HEK293 (cell line): ENCODE measurements at regions not wholly inside any gene's neighbourhood (a gene's known extent, or its start where the extent isn't known, plus 50 kb on each side); places are given as distances from the start of the nearest gene placed in this dataset.

ENCODE experiments used
- CTCF ChIA-PET: fragments of 350-600 bp; formaldehyde crosslinking; extraction: SDS; loops from one replicate; lab custom pipeline; 2021; ENCODE audit warnings: antibody characterized with exemption; lab: Yijun Ruan, JAX
- POLR2A ChIA-PET: fragments of 300-600 bp; formaldehyde crosslinking; extraction: SDS; loops from one replicate; lab custom pipeline; 2020; ENCODE audit warnings: antibody characterized with exemption, inconsistent platforms; lab: Yijun Ruan, JAX
- H3K27ac ChIP-seq: fragments of 200-500 bp; sonication (Bioruptor generic); 2 replicates; pipeline ENCODE4 v1.5.1; 2014; ENCODE audit warnings: low read depth, low read length, control low read depth, inconsistent platforms; ENCODE audit errors: extremely low read depth
- H3K36me3 ChIP-seq, 2 experiments: fragments of 200-500 bp in 1 of 2; sonication (Bioruptor generic) in 1 of 2; 1 replicate in 1 of 2; 2 replicates in 1 of 2; pipeline ENCODE4 v1.5.1; 2014 to 2017; ENCODE audit warnings: inconsistent platforms in 2 of 2, low read length in 2 of 2; ENCODE audit not compliant: control insufficient read depth in 2 of 2, insufficient read depth in 1 of 2
- H3K4me1 ChIP-seq: fragments of 200-500 bp; sonication (Bioruptor generic); 2 replicates; pipeline ENCODE4 v1.5.1; 2014; ENCODE audit warnings: mild to moderate bottlenecking, low read length, inconsistent platforms; ENCODE audit not compliant: control insufficient read depth, insufficient read depth
- H3K4me3 ChIP-seq: 2 replicates; pipeline ENCODE4 v1.5.1; 2011; ENCODE audit warnings: low read depth, mild to moderate bottlenecking, control low read depth, low read length, moderate library complexity
- H3K9me3 ChIP-seq: fragments of 200-500 bp; sonication (Bioruptor generic); 2 replicates; pipeline ENCODE4 v1.5.1; 2014; ENCODE audit warnings: low read depth, low read length, inconsistent platforms; ENCODE audit not compliant: control insufficient read depth, insufficient read depth
- ATF2 ChIP-seq: fragments of 450-650 bp; formaldehyde crosslinking; IDR thresholded peaks from 2 replicates; pipeline ENCODE4 v1.5.1; 2016; ENCODE audit warnings: missing biosample characterization, missing genetic modification characterization, low read depth
- PRDM10 ChIP-seq: fragments of 450-650 bp; formaldehyde crosslinking; IDR thresholded peaks from 2 replicates; pipeline ENCODE4 v1.5.1; 2016; ENCODE audit warnings: missing biosample characterization, missing genetic modification characterization
- RBAK ChIP-seq: fragments of 450-650 bp; formaldehyde crosslinking; IDR thresholded peaks from 2 replicates; pipeline ENCODE4 v1.5.1; 2016; ENCODE audit warnings: missing biosample characterization, missing genetic modification characterization
- REPIN1 ChIP-seq: fragments of 450-650 bp; formaldehyde crosslinking; IDR thresholded peaks from 2 replicates; pipeline ENCODE4 v1.5.1; 2017; ENCODE audit warnings: missing biosample characterization, missing genetic modification characterization, low read depth
- ZBTB11 ChIP-seq: fragments of 450-650 bp; formaldehyde crosslinking; conservative IDR thresholded peaks from 2 replicates; pipeline ENCODE4 v1.5.1; 2016; ENCODE audit warnings: low read depth, missing biosample characterization, missing genetic modification characterization
- ZBTB21 ChIP-seq: fragments of 450-650 bp; formaldehyde crosslinking; IDR thresholded peaks from 2 replicates; pipeline ENCODE4 v1.5.1; 2017; ENCODE audit warnings: missing biosample characterization, missing genetic modification characterization
- ZNF2 ChIP-seq: fragments of 450-650 bp; formaldehyde crosslinking; IDR thresholded peaks from 2 replicates; pipeline ENCODE4 v1.5.1; 2016; ENCODE audit warnings: missing biosample characterization, missing genetic modification characterization
- ZNF202 ChIP-seq: fragments of 450-650 bp; formaldehyde crosslinking; IDR thresholded peaks from 2 replicates; pipeline ENCODE4 v1.5.1; 2016; ENCODE audit warnings: missing biosample characterization, missing genetic modification characterization, borderline replicate concordance
- ZNF274 ChIP-seq, 2 experiments: fragments of 200-500 bp in 1 of 2; fragments of 450-650 bp in 1 of 2; sonication (Bioruptor generic) in 1 of 2; formaldehyde crosslinking in 1 of 2; IDR thresholded peaks; 2 replicates each; pipeline versions ENCODE4 v1.5.1 to v1.6.1; 2014 to 2016; ENCODE audit warnings: borderline replicate concordance in 1 of 2, inconsistent platforms in 1 of 2, low read length in 1 of 2, missing biosample characterization in 1 of 2, missing genetic modification characterization in 1 of 2
- ZNF37A ChIP-seq: fragments of 450-650 bp; IDR thresholded peaks from 2 replicates; pipeline ENCODE4 v1.5.1; 2018; ENCODE audit warnings: missing biosample characterization, missing genetic modification characterization
- ZNF473 ChIP-seq: fragments of 450-650 bp; formaldehyde crosslinking; IDR thresholded peaks from 2 replicates; pipeline ENCODE4 v1.5.1; 2017; ENCODE audit warnings: missing biosample characterization, missing genetic modification characterization
- ZNF514 ChIP-seq: fragments of 450-650 bp; formaldehyde crosslinking; IDR thresholded peaks from 2 replicates; pipeline ENCODE4 v1.5.1; 2016; ENCODE audit warnings: missing biosample characterization, missing genetic modification characterization
- ZNF596 ChIP-seq: fragments of 450-650 bp; IDR thresholded peaks from 2 replicates; pipeline ENCODE4 v1.5.0; 2018; ENCODE audit warnings: missing biosample characterization, mild to moderate bottlenecking, missing genetic modification characterization, moderate library complexity
- ZNF701 ChIP-seq: fragments of 450-650 bp; formaldehyde crosslinking; IDR thresholded peaks from 2 replicates; pipeline ENCODE4 v1.5.1; 2016; ENCODE audit warnings: missing biosample characterization, missing genetic modification characterization
- ZNF768 ChIP-seq: fragments of 450-650 bp; formaldehyde crosslinking; IDR thresholded peaks from 2 replicates; pipeline ENCODE4 v1.5.1; 2018; ENCODE audit warnings: missing biosample characterization, mild to moderate bottlenecking, missing genetic modification characterization
- ZNF785 ChIP-seq: fragments of 450-650 bp; formaldehyde crosslinking; IDR thresholded peaks from 2 replicates; pipeline ENCODE4 v1.5.1; 2016; ENCODE audit warnings: missing biosample characterization, missing genetic modification characterization
- TF ChIP-seq, protein P1 (sequence below): fragments of 450-650 bp; IDR thresholded peaks from 2 replicates; pipeline ENCODE4 v1.5.1; 2018; ENCODE audit warnings: missing biosample characterization, mild to moderate bottlenecking, missing genetic modification characterization

DNA sequence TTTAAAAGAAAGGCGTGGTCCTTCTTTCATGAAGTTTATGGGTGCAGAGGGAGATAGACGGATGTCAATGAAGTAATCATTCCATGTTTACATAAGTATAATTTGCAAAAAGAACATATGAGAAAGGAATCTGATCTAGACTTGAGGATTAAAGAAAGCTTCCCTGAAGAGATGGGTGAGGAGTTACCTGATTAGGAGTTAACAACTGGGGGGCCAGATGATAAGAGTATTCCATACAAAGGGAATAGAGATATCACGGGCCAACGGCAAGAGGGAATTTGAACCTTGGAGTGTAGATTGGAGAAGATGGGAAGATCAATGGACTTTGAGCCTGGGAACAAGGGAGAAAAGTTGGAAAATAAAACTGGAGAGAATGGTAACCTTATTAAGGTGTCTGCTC lies 1959.9 kb upstream of the WWC1 start:
- TF ChIP-seq, protein P1, sequence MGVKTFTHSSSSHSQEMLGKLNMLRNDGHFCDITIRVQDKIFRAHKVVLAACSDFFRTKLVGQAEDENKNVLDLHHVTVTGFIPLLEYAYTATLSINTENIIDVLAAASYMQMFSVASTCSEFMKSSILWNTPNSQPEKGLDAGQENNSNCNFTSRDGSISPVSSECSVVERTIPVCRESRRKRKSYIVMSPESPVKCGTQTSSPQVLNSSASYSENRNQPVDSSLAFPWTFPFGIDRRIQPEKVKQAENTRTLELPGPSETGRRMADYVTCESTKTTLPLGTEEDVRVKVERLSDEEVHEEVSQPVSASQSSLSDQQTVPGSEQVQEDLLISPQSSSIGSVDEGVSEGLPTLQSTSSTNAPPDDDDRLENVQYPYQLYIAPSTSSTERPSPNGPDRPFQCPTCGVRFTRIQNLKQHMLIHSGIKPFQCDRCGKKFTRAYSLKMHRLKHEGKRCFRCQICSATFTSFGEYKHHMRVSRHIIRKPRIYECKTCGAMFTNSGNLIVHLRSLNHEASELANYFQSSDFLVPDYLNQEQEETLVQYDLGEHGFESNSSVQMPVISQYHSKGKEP (tag by site-specific recombination), result no peak
- TF ChIP-seq ZNF202 (tag by site-specific recombination), result no peak
- no peak for TF ChIP-seq ZNF701
- TF ChIP-seq ZNF768 (tag by site-specific recombination), result no peak
- TF ChIP-seq PRDM10, result no peak
- no peak for TF ChIP-seq RBAK
- no peak for TF ChIP-seq ZNF473
- TF ChIP-seq ZNF514, result no peak
- TF ChIP-seq REPIN1 (tag by site-specific recombination), result no peak
- TF ChIP-seq ZBTB21 (tag by site-specific recombination), result no peak
- no peak for TF ChIP-seq ZNF37A (tag by site-specific recombination)
- TF ChIP-seq ZNF785 (tag by site-specific recombination), result no peak
- TF ChIP-seq ZNF2, result no peak
- no peak for TF ChIP-seq ZNF274 (IDR thresholded peaks at IDR 0.05; ENCODE audit: low read length)
- no peak for TF ChIP-seq ZNF274 (tag by site-specific recombination; IDR thresholded peaks at IDR 0.05; ENCODE audit: borderline replicate concordance)
- TF ChIP-seq ZNF596, result no peak
- no peak for TF ChIP-seq ZBTB11
- no peak for TF ChIP-seq ATF2 (tag by site-specific recombination)
- Histone ChIP-seq H3K4me1 (no peaks in the 10 kb centered on the region), H3K9me3 (no peaks in the 10 kb centered on the region), H3K27ac (no peak overlapping the region), H3K36me3 (no peaks in the 10 kb centered on the region), H3K4me3 (no peak overlapping the region)
- ChIA-PET POLR2A (no interaction called here), CTCF (no interaction called here)
